ENCODE measurements at regions not wholly inside any gene's neighbourhood (a gene's known extent, or its start where the extent isn't known, plus 50 kb on each side); places are given as distances from the start of the nearest gene placed in this dataset.

GRCh38 chr1:234989479-234990327 is 138.9 kb downstream of the TOMM20 start (continued):
- TF ChIP-seq ZBTB49 (CRISPR knock-in tag; IDR thresholded peaks at IDR 0.05; ENCODE audit: borderline replicate concordance), result no peak
- no peak for TF ChIP-seq ZFYVE20 (CRISPR knock-in tag; IDR thresholded peaks at IDR 0.05; ENCODE audit: borderline replicate concordance, low read depth)
- TF ChIP-seq RBAK (CRISPR knock-in tag; IDR thresholded peaks at IDR 0.05), result no peak
- 0 out of 2 replicates have a peak, but pooled peaks have one; percentile 1 for TF ChIP-seq ELF3 (CRISPR knock-in tag; IDR thresholded peaks at IDR 0.05)
- no peak for TF ChIP-seq ATF1 (CRISPR knock-in tag; IDR thresholded peaks at IDR 0.05)
- TF ChIP-seq, protein P1, sequence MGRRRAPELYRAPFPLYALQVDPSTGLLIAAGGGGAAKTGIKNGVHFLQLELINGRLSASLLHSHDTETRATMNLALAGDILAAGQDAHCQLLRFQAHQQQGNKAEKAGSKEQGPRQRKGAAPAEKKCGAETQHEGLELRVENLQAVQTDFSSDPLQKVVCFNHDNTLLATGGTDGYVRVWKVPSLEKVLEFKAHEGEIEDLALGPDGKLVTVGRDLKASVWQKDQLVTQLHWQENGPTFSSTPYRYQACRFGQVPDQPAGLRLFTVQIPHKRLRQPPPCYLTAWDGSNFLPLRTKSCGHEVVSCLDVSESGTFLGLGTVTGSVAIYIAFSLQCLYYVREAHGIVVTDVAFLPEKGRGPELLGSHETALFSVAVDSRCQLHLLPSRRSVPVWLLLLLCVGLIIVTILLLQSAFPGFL (CRISPR knock-in tag; IDR thresholded peaks at IDR 0.05), result no peak
- no peak for TF ChIP-seq ZNF333 (CRISPR knock-in tag; IDR thresholded peaks at IDR 0.05; ENCODE audit: borderline replicate concordance)
- no peak for TF ChIP-seq NFE2L1 (CRISPR knock-in tag; IDR thresholded peaks at IDR 0.05; ENCODE audit: borderline replicate concordance)

GRCh38 chr1:234989019-234989418 is 139.6 kb downstream of the TOMM20 start:
- H3K4me3 ChIP-seq (replicated peaks in 1 of 3; ENCODE audit: insufficient read depth in 1 of 3, low read depth in 2 of 3, low read length in 3 of 3), result no peak overlapping the region
- intact Hi-C loops (cut with micrococcal nuclease; ENCODE audit: unreplicated experiment), result no loop called here
- ChIA-PET POLR2A (interaction anchor here (0.9 to 6.0 kb wide), 13 partner anchors 9 to 377 kb away, joined by 3 to 104 read pairs (median 10); no protein-coding TSS in a partner anchor), CTCF (ENCODE audit: low intra/inter-chr PET ratio, low total read pairs) (no interaction called here)
- 74% methylated on average over 6 of the region's 6 CpGs for WGBS (ENCODE audit: low lambda C conversion rate)
- ATAC-seq (no peak), DNase-seq (ENCODE audit: low spot score) (peak; percentile 45), FAIRE-seq (peak; percentile 21)
- no peaks in the 10 kb centered on the region for H3K36me3 ChIP-seq (replicated peaks in 1 of 2; ENCODE audit: control insufficient read depth in 1 of 2, insufficient read depth in 2 of 2, low read length in 2 of 2)
- H3K27me3 ChIP-seq (ENCODE audit: control insufficient read depth in 1 of 2, insufficient read depth in 2 of 2, low read length in 2 of 2), result no peaks in the 10 kb centered on the region
- H4K20me1 ChIP-seq (ENCODE audit: insufficient read depth, low read length), result no peaks in the 10 kb centered on the region
- H2AFZ ChIP-seq (ENCODE audit: low read length), result no peak overlapping the region
- H3K79me2 ChIP-seq (ENCODE audit: insufficient read depth, low read length), result no peaks in the 10 kb centered on the region
- peaks cover 79% of the 10 kb centered on the region for H3K4me1 ChIP-seq (ENCODE audit: insufficient read depth, low read length)
- H3K27ac ChIP-seq (ENCODE audit: extremely low read length, insufficient read depth, low read length), result peak overlapping the region; percentile 95
- no peaks in the 10 kb centered on the region for H3K9me3 ChIP-seq (ENCODE audit: low read length)
- BruUV-seq (replicated peaks), result no TSS peak
- 0 out of 2 replicates have a peak overlapping the region, but pooled peaks have one; percentile 4 for H3K9ac ChIP-seq (ENCODE audit: insufficient read depth, low read depth, low read length)
- in situ Hi-C loops (cut with HindIII; ENCODE audit: extremely low pct_ligation_motif_present, low pct_unique_long_range_greater_than_20kb), result no loop called here
- peak overlapping the region; percentile 29 for H3K4me2 ChIP-seq (ENCODE audit: low read depth, low read length)
- TF ChIP-seq HDAC1 (CRISPR knock-in tag; IDR thresholded peaks at IDR 0.05) (0 out of 2 replicates have a peak, but pooled peaks have one; percentile 35), GFI1 (CRISPR knock-in tag; IDR thresholded peaks at IDR 0.05; ENCODE audit: borderline replicate concordance) (0 out of 2 replicates have a peak, but pooled peaks have one; percentile 35), SOX5 (CRISPR knock-in tag; IDR thresholded peaks at IDR 0.05; ENCODE audit: borderline replicate concordance) (peak; percentile 20; the same call in 1 of the 2 replicates), NR2F1 (CRISPR knock-in tag; IDR thresholded peaks at IDR 0.05) (peak in 1 of 2 experiments; percentile 65; a peak in 1 of 4 replicates), ELF3 (CRISPR knock-in tag; IDR thresholded peaks at IDR 0.05) (peak; percentile 18; the same call in 1 of the 2 replicates), EP300 (IDR thresholded peaks at IDR 0.05; ENCODE audit: low read depth in 2 of 2, low read length in 2 of 2) (0 out of 4 replicates have a peak, but pooled peaks of 1 of the 2 experiments have one; percentile 11), EP300 (CRISPR knock-in tag; IDR thresholded peaks at IDR 0.05; ENCODE audit: borderline replicate concordance) (no peak), RARA (CRISPR knock-in tag; IDR thresholded peaks at IDR 0.05) (peak; percentile 32; the same call in 1 of the 2 replicates), NRL (CRISPR knock-in tag; IDR thresholded peaks at IDR 0.05; ENCODE audit: borderline replicate concordance) (no peak)
